ENCODE measurements at regions not wholly inside any gene's neighbourhood (a gene's known extent, or its start where the extent isn't known, plus 50 kb on each side); places are given as distances from the start of the nearest gene placed in this dataset.

GRCh38 chr4:134948110-134948642 lies 746.6 kb upstream of the PABPC4L start:
- no peaks in the 10 kb centered on the region for H3K4me1 ChIP-seq (ENCODE audit: control insufficient read depth in 1 of 2, insufficient read depth in 2 of 2, low read length in 2 of 2)
- no peaks in the 10 kb centered on the region for H4K20me1 ChIP-seq (ENCODE audit: insufficient read depth)
- no peak overlapping the region for H3K27ac ChIP-seq (ENCODE audit: low read depth, low read length)
- ATAC-seq (no peak), DNase-seq (ENCODE audit: low read depth, low spot score) (no peak)
- ChIA-PET RAD21 (ENCODE audit: low non-redundant PET in 1 of 2, low total read pairs in 2 of 2, uncharacterized antibody in 2 of 2, unreplicated experiment in 2 of 2) (no interaction called here), POLR2A (no interaction called here), CTCF (no interaction called here)
- H3K79me2 ChIP-seq (ENCODE audit: insufficient read depth, low read length), result no peaks in the 10 kb centered on the region
- BruUV-seq (replicated peaks), result no TSS peak
- intact Hi-C loops (cut with micrococcal nuclease), result no loop called here
- no peak overlapping the region for H3K9ac ChIP-seq (ENCODE audit: low read length)
- no peaks in the 10 kb centered on the region for H3K9me3 ChIP-seq (ENCODE audit: control insufficient read depth in 1 of 2, insufficient read depth in 1 of 2, low read depth in 1 of 2, low read length in 2 of 2)
- TF ChIP-seq EZH2 (IDR thresholded peaks at IDR 0.05) (no peak), SP1 (IDR thresholded peaks at IDR 0.05; ENCODE audit: low read depth) (no peak), POLR2A (IDR thresholded peaks at IDR 0.05; ENCODE audit: borderline replicate concordance, extremely low read depth, insufficient read depth, insufficient read length) (no peak), POLR2AphosphoS5 (IDR thresholded peaks at IDR 0.05; ENCODE audit: low read depth, low read length) (no peak), YY1 (IDR thresholded peaks at IDR 0.05; ENCODE audit: extremely low read depth, insufficient replicate concordance, low read depth, low read length) (no peak), ATF3 (IDR thresholded peaks at IDR 0.05) (no peak), TCF7L2 (IDR thresholded peaks at IDR 0.05; ENCODE audit: borderline replicate concordance, extremely low read depth, insufficient read depth, insufficient read length) (no peak), EZH2phosphoT487 (IDR thresholded peaks at IDR 0.05; ENCODE audit: borderline replicate concordance) (no peak), RAD21 (IDR thresholded peaks at IDR 0.05; ENCODE audit: low read depth) (no peak), MAX (IDR thresholded peaks at IDR 0.05) (no peak), ZNF274 (IDR thresholded peaks at IDR 0.05; ENCODE audit: low read depth, low read length) (no peak)
- H3K4me2 ChIP-seq (ENCODE audit: low read length), result no peak overlapping the region
- H3K9me2 ChIP-seq (ENCODE audit: insufficient read depth), result no peaks in the 10 kb centered on the region
- H3K36me3 ChIP-seq (ENCODE audit: control insufficient read depth in 1 of 2, insufficient read depth in 2 of 2, low read length in 2 of 2), result no peaks in the 10 kb centered on the region
- no peaks in the 10 kb centered on the region for H3K27me3 ChIP-seq (ENCODE audit: insufficient read depth, low read length)
- no peak overlapping the region for H2AFZ ChIP-seq (ENCODE audit: low read depth, low read length, poor library complexity, severe bottlenecking)
- no peak overlapping the region for H3K4me3 ChIP-seq (replicated peaks in 1 of 2; ENCODE audit: low read depth in 1 of 2, low read length in 2 of 2)

GRCh38 chr4:134944115-134944514 lies 742.5 kb upstream of the PABPC4L start:
- Histone ChIP-seq H3K4me2 (ENCODE audit: low read length) (no peak overlapping the region), H4K20me1 (ENCODE audit: insufficient read depth) (no peaks in the 10 kb centered on the region), H2AFZ (ENCODE audit: low read depth, low read length, poor library complexity, severe bottlenecking) (no peak overlapping the region), H3K9me2 (ENCODE audit: insufficient read depth) (no peaks in the 10 kb centered on the region), H3K79me2 (ENCODE audit: insufficient read depth, low read length) (no peaks in the 10 kb centered on the region), H3K9me3 (ENCODE audit: control insufficient read depth in 1 of 2, insufficient read depth in 1 of 2, low read depth in 1 of 2, low read length in 2 of 2) (no peaks in the 10 kb centered on the region), H3K4me3 (replicated peaks in 1 of 2; ENCODE audit: low read depth in 1 of 2, low read length in 2 of 2) (no peak overlapping the region), H3K27me3 (ENCODE audit: insufficient read depth, low read length) (no peaks in the 10 kb centered on the region), H3K36me3 (ENCODE audit: control insufficient read depth in 1 of 2, insufficient read depth in 2 of 2, low read length in 2 of 2) (no peaks in the 10 kb centered on the region), H3K27ac (ENCODE audit: low read depth, low read length) (no peak overlapping the region), H3K4me1 (ENCODE audit: control insufficient read depth in 1 of 2, insufficient read depth in 2 of 2, low read length in 2 of 2) (no peaks in the 10 kb centered on the region), H3K9ac (ENCODE audit: low read length) (no peak overlapping the region)
- ChIA-PET POLR2A (no interaction called here), CTCF (no interaction called here), RAD21 (ENCODE audit: low non-redundant PET in 1 of 2, low total read pairs in 2 of 2, uncharacterized antibody in 2 of 2, unreplicated experiment in 2 of 2) (no interaction called here)
- ATAC-seq, result no peak
- DNase-seq (ENCODE audit: low read depth, low spot score), result no peak
- intact Hi-C loops (cut with micrococcal nuclease), result no loop called here
- BruUV-seq (replicated peaks), result no TSS peak
- TF ChIP-seq MAX (IDR thresholded peaks at IDR 0.05) (no peak), YY1 (IDR thresholded peaks at IDR 0.05; ENCODE audit: extremely low read depth, insufficient replicate concordance, low read depth, low read length) (no peak), CEBPB (IDR thresholded peaks at IDR 0.05; ENCODE audit: low read depth) (no peak), FOSL1 (IDR thresholded peaks at IDR 0.05; ENCODE audit: low read depth) (no peak), ELF1 (IDR thresholded peaks at IDR 0.05; ENCODE audit: borderline replicate concordance, low read depth) (no peak), CTCF (IDR thresholded peaks at IDR 0.05 in 2 of 3, conservative IDR thresholded peaks at IDR 0.05 in 1 of 3; ENCODE audit: borderline replicate concordance in 1 of 3, insufficient read depth in 1 of 3, low read depth in 2 of 3, low read length in 2 of 3) (no peak), EZH2 (IDR thresholded peaks at IDR 0.05) (no peak), POLR2AphosphoS5 (IDR thresholded peaks at IDR 0.05; ENCODE audit: low read depth, low read length) (no peak), ZFX (IDR thresholded peaks at IDR 0.05) (no peak), SIN3A (IDR thresholded peaks at IDR 0.05; ENCODE audit: low read depth) (no peak), RAD21 (IDR thresholded peaks at IDR 0.05; ENCODE audit: low read depth) (no peak), SRF (IDR thresholded peaks at IDR 0.05; ENCODE audit: low read depth) (no peak)

Data from HCT116 (cell line).